HG02763 (cell line): ENCODE measurements at regions not wholly inside any gene's neighbourhood (a gene's known extent, or its start where the extent isn't known, plus 50 kb on each side); places are given as distances from the start of the nearest gene placed in this dataset.
"Not testable (repeated sequence)": the region's sequence is repeated elsewhere in the genome, so short reads cannot be mapped to it uniquely, and the experiment has no call there.

Experiments used
- ATAC-seq: cut with Tn5 transposase; IDR thresholded peaks from one replicate; pipeline ENCODE4 v1.9.1; 2021; ENCODE audit warnings: mild to moderate bottlenecking, moderate library complexity; ENCODE audit not compliant: unreplicated experiment

DNA sequence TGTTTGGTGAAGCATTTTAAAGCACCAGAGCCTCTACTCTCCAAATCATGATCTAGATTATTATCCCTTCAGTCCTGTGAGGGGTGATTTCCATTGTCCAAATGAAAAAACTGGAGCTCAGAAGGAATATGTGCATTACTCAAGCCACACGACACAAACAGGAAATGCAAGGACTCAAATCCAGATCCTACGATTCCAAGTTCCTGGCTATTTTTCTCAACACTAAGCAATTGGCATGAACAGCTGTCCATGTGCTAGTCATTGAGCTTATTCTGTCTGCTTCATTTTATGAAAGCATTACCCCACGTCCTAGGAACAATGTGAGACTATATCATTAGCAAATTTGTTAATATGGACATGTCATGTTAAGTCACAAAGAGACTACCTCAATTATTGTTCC lies 273.1 kb upstream of the LYPLAL1 start:
- ATAC-seq: no peak

DNA sequence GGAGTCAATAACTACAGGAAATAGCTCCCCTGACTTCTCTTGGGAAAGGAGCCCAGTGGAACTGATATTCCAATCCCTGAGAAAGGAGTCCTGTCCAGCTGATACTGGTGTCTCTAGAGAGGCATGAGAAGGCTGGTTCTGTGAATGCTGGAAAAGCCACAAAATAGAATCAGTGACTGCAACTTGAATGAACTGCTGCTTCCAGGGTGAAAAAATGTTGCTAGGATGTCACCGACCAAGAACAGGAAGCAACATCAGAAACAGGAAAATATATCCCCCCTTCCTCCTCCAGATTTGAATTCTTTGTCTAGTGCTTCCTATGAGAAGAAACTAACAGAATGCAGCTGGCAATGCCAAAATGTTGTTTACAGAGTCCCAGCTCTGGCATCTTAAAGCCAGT lies 269.3 kb upstream of the LYPLAL1 start:
- ATAC-seq: no peak

DNA sequence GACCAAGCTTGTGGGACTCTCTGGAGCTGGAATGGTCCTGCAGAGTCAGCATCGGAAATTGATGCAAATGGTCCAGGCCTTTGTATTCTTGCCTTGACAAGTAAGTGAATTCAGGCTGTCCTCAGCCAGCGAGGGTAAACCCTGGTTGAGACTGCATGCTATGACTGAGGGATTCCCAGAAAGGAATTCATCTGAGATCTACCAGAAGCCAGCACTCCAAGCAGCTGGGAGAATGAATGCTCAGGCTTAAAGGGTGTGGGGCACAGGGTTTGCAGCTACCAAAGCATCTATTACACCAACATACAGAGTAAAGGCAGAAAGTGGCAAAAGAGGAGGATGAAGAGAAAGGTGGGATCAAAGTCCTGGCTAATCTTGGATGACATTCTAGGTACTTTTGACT lies 257.0 kb upstream of the LYPLAL1 start:
- ATAC-seq: no peak

DNA sequence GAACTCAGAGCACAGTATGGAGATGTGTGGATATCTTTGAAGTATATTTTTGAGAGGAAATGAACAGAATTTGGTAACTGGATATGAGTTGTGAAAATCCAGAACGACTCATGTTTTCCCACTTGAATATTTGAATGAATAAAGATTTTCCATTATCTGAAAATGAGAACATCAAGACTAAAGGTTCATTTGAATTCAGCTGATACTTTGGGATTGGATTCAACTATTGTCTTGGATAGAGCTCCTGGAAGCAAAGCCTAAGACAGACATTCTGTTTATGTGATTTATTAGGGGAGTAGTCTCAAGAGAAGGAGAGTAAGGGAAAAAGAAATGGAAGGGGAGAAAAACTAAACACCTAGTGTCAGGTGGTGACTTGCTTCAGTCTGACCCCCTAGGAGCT lies 256.0 kb upstream of the LYPLAL1 start:
- ATAC-seq: no peak

DNA sequence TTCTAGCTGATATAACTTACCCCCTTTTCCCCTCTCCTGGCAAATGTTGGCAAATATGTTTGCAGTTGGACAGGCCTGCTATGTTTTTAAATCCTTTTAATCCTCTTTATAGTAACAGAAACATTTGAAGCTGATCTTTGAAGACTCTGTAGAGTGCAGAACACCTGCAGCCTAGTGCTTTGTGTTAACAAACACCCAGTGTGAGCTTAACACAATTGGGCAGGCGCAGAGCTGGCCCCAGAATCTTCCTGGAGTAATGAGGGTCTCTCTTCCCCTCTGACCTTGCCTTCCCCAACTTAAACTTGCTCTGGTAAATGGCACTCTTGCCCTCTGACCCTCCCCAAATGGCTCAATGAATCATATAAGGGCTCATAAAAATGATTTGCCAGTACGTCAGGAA lies 247.9 kb upstream of the LYPLAL1 start:
- no peak for ATAC-seq

DNA sequence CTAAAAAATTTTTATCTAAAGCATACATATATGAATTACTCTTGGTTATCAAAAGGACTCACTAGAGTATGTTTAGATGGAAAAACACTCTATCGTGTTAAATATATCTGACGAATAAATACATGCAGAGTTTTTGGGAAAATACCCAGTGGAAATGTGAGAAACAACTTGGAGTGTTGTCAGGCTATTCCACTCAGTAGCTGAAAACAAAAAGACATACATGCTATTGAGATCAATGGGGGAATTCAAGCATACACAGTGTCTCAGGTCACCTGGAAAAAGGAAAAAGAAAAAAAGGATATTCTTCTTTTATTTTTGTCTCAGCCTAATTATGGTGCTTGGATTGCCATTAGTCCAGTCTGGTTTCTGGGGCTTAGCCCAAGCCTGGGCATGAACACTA lies 247.0 kb upstream of the LYPLAL1 start:
- no peak for ATAC-seq

DNA sequence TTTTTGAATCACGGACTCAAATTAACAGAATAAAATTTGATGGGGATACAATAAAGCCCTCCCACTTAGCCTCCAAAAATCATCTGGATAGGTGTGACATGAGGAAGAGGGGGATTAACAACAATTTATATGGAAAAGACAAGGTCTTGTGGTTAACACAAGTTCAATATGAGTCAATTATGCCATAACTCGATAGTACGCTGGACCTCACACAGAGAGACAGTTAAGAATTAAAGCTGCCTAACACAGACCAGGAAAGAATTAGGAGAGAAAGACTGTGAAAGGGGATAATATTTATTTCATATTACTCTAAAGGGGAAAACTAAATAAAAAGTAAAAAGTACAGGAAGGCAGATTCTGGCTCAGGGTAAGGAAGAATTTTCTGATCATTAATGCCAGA lies 243.7 kb upstream of the LYPLAL1 start:
- no peak for ATAC-seq

DNA sequence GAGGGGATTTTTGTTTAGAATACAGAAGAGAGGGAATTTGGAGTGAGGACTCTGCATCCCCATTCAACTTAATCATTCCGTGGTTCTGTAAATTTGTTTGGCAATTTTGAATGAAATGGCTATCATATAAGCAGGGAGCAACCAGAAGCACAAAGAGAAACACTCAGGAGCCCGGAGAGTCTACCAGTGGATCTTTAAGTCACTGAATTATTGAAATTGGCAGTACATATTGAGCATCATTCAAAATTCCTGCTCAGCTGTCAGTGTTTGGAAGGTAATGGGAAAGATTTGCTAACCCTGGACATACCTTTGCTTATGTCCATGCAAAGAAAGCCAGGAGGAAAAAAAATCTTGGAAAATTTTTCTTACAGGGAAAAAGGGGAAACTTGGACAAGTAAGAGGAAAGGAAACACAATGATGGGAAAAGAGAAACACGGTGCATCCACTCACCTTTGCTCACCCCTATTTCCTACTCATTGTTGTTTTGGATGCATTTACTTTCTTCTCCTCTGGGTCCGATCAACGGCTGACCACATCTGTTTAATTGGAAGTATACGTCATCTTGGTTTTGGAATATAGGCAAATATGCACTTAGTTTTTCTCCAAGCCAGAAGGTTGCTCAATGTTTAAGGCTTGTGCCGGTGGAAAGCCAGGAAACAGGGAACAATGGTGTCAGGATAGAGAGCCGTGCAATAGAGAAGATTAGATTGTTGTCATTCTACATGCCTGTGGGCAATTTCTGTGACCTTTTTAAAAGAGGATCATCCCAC lies 243.0 kb upstream of the LYPLAL1 start:
- no peak for ATAC-seq

DNA sequence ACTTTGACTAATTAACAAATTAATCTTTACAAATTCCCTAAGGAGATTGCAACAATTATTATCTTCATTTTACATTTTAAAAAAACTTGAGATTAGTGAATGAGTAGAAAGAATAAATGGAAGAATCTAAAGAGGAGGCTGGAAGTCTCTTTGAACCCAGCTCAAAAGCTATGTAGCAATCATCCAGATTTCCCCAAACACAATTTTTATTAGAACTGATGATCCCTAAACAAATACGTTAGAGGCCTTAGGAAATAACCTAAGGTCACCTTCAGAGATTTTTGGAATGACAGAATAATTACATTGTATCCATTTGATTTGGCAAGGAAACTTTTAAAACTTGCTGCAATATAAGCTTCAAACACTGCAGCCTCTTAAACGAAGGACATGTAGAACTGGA lies 242.4 kb upstream of the LYPLAL1 start:
- ATAC-seq: no peak

DNA sequence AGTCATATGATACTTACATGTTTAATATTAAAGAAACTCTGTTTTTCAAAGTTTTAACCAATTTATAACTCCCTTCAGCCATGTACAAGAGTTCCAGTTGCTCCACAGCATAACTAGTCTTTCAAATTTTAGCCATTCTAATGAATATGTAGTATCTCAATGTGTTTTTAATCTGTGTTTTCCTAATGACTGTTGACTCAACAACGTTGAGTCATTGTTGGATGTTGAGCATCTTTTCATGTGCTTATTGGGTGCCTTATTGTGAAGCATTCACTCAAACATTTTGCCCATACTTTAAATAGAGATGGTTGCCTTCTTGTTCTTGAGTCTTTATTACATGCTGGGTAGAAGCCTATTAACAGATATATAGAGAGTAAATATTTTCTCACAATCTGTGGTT lies 240.2 kb upstream of the LYPLAL1 start:
- ATAC-seq: no peak

DNA sequence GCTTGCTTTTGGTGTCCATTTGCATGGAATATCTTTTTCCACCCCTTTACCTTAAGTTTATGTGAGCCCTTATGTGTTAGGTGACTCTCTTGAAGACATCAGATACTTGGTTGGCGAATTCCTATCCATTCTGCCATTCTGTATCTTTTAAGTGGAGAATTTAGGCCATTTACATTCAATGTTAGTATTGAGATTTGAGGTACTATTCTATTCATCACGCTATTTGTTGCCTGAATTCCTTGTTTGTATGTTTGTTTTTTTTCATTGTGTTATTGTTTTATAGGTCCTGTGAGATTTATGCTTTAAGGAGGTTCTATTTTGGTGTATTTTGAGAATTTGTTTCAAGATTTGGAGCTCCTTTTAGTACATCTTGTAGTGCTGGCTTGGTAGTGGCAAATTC lies 238.3 kb upstream of the LYPLAL1 start:
- not testable (repeated sequence) for ATAC-seq

DNA sequence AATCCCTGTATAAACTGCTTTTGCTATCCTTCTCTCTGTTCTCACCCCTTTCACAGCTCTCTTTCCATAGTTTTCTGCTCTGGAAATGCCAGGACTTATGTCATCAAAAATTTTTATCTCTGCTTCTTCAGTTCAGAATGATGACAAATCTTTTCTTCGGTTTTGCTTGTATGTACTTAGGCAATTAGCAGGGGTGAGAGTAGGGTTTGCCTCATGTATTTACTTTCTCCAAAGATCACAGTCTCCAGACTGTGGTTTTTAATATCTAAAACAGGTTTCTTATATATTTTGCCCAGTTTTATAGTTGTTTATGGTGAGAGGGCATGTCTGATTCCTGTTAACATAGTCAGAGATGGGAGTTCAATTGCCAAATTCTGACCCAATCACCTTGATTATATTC lies 235.4 kb upstream of the LYPLAL1 start:
- ATAC-seq: no peak

DNA sequence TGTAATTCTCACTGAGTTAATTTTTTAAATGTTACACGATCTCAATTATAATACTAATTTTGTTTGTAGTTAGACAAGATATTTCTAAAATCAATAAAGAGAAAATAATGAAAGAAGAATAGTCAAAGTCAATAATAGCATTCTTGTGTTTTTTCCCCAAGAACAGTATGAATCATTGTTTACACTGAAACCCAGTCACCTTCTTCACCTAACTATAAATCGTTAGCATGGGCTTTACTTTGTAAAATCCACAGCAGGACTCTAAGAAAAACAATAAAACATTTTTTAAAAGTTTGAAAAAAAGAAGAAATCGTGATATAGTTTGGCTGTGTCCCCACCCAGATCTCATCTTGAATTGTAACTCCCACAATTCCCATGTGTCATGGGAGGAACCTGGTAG lies 234.6 kb upstream of the LYPLAL1 start:
- ATAC-seq: no peak

DNA sequence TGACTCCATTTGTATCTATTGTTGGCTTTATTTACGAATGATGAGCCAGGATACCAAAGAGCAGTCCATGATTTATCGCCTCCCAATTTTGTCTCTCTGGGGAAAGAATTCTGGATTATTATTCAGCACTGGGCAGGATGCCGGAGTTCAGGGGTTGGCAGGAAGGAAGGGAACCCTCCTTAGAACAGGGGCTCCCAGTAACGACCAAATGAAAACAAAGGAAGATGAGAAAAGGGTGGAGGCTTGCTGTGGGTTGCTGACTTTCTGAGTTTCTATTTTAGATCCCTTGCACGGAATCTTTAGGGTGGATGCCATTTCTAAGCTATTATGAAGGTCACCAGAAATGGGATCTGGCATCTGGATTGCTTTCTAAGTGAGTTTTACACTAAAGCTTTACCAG lies 231.2 kb upstream of the LYPLAL1 start:
- ATAC-seq: no peak

DNA sequence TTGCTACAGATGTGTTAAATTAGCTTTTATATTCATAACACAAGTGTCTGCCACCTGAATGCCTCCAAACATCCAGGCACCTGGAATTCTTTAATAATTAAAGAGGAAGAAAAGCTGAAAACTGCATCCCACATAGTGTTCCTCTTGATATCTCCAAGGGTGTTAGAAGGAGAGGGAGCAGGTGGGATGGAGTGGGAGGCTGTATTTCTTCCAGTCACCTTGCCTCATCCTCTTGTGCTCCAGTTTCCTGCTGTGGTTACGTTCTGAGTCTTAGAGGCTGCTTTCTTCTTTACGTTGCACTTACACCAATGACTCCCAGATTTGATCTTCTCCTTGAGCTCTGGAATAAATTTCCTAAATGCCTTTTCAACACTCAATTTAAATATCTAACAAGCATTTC lies 230.3 kb upstream of the LYPLAL1 start:
- no peak for ATAC-seq

DNA sequence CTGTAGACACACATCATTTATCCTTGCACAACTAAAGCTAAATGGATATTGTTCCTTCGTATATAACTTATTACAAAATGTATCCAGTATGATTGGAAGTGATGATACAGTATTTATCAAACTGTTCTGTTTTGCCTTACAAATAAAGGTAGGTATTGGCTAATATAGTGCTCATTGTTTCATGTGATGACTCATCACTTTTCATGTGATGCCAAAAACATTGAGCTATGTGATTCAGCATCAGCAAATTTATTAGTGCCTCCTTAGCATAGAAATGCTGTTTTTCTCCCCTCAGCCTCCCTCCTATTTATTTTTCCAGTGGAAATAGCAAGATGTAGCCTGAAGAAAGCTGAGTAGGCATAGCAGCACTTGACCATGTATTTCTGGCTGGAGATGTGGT lies 228.6 kb upstream of the LYPLAL1 start:
- ATAC-seq: no peak

DNA sequence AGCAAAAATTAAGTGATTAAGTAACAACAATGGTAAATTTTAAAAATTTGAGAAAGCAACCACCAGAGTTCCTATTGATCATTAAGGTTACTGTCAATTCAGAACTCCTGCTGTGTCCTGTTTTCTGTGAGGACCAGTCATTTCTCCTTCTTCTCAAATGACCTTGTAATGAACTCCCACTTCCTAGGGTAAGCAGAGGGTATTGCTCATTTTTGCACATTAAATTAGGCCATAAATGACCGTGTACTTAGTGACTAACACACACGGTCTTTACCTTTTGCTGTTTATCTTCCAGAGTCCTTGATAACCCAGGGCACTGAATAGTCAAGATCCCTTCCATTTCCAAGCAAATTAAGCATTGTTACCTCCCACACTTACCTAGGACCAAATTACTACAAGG lies 227.5 kb upstream of the LYPLAL1 start:
- no peak for ATAC-seq

DNA sequence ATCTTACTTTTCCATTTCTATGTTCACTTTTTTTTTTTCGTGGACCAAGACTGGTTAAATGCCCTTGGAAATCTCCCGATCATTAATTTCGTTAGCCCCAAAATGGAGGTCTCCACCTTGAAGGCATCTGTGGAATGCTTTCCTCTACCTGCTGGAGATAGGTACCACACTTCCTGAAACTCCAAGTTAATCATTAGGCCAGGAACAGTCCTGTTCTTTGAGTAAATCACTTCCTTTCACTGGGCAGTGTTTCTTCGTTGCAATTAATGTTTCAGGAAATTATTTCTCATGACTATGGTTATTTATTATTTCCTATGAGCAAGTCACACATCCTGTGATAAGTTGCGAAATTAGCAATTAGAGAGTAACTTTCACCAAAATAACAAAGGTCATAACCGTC lies 225.2 kb upstream of the LYPLAL1 start:
- ATAC-seq: no peak

DNA sequence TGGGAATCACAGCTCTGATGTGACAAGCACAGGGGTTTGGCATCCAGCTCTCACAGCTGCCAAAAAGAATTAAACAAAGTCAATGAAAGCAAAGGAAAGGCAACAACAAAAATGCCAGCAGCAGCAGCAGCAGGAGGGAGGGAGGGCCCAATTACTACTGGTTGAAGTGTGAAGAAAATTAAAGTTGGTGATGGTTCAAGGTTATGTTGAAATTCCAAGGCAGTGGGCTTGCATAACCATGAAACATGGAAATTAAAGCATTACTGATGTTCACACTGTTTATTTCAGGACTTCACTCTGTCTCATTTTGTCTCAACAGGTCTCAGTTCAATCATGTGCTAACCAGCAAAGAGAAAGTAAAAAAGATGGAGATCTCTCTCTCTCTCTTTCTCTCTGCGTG lies 220.3 kb upstream of the LYPLAL1 start:
- no peak for ATAC-seq

DNA sequence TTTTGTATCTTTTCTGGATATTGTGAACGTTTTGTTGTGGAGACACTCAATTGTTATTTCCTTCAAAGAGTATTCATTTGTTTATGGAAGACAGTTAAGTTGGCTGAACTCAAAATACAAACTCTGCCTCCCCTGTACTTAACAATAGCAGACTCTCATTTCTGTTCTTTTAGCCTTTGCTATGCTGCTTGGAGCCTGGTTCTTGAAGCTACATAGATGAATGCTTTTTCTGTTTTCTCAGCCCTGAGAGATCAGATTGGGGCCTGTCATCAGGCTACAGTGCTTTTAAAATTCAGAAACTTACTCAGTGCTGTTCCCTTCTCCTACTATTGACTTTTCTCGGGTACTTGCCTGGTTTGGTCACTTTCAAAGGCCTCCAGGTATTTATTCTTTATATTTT lies 215.7 kb upstream of the LYPLAL1 start:
- no peak for ATAC-seq

DNA sequence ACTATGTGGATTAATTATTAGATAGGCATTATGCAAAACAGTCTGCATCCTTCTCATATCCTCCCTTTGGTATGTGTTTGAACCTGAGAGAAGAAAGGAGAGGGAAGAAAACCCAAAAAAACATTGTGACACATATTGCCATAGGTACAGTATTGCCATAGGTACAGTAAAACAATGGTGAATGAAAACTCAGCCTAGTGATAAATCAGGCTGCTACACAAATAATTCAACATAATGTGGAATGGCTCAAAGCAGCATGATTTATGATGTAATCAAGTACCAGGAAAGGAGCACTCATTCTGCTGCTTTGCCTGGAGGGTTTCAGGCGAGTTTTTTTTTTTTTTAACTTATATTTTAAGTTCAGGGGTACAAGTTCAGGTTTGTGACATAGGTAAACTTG lies 213.9 kb upstream of the LYPLAL1 start:
- no peak for ATAC-seq

DNA sequence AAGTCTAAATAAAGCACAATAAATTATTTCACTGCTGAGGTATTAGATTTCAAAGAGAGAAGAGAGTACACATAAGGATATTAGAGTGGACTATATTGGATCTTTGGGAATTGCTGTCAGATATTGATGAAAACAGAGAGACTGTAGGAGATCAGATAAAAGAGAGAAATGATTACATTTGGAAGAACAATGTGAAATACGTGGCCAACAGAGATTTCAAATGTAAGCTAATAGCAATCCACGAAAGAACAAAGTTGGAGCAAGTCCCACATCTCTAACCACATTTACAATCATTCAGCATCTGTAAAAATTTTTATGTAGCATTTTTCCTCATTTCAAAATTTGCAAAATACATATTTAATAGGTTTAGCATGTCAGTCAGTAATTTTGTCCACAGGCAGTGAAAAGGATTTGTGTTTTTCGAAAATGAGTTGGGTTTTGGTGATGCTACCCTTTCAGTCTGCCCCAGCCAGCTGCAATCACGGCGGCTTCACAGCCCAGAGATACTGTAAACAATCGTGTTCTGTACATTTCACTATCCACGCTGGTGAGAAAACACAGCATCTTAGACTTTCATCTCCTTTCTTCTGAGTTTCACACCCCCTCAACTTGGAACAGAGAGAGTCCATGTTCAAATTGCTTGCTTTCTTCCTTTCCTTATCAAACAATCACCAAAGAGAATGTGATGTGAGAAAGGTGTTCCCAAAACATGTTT lies 209.1 kb upstream of the LYPLAL1 start:
- ATAC-seq: no peak

DNA sequence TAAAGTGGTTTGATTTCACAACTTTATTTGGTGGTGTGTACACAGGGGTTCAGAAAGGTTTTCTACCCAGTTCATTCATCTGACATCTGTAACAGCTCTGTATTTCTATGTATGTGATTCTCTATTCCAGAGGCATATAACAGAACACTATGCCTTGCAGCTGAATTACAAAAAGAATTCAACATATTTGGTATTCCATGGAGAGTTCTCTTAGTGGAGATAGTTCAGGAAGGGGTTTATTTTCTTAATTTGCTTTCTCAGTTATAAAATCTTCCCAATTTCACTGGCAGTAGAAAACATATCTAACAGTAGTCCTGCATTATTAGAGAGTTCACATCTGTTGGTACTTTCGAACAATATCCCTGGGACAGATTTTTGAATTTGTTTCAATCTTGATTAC lies 207.9 kb upstream of the LYPLAL1 start:
- ATAC-seq: no peak
